HepG2 (cell line): ENCODE measurements at regions not wholly inside any gene's neighbourhood (a gene's known extent, or its start where the extent isn't known, plus 50 kb on each side); places are given as distances from the start of the nearest gene placed in this dataset.

Experiments used
- ATAC-seq: fragments of 200-7000 bp; cut with Tn5 transposase; 3 replicates; pipeline ENCODE4 v1.9.1; 2020; ENCODE audit warnings: mild to moderate bottlenecking, moderate library complexity
- BruUV-seq: library from RNA; stranded (reverse); fragments of 400-500 nt; replicated peaks from 2 replicates; lab custom pipeline; 2021; lab: Mats Ljungman, UMichigan
- CTCF ChIA-PET: fragments of 300-600 bp; formaldehyde crosslinking; extraction: SDS; loops from one replicate; lab custom pipeline; 2021; ENCODE audit warnings: low total read pairs, inconsistent platforms, low intra/inter-chr PET ratio; lab: Yijun Ruan, JAX
- POLR2A ChIA-PET: fragments of 350-600 bp; sonication (Branson Sonifier 250); formaldehyde crosslinking; loops from one replicate; lab custom pipeline; 2020; ENCODE audit warnings: antibody characterized with exemption, inconsistent platforms; lab: Yijun Ruan, JAX
- DNase-seq: peaks from one replicate; pipeline ENCODE4 v3.0.0-alpha.2; 2015; ENCODE audit warnings: low spot score
- FAIRE-seq: peaks from 3 replicates; lab custom pipeline; 2011; peaks lifted over from hg19 to GRCh38; lab: Jason Lieb, UNC
- H2AFZ ChIP-seq: one replicate; pipeline ENCODE4 v1.6.1; 2011; ENCODE audit warnings: low read length, inconsistent platforms
- H3K27ac ChIP-seq: fragments of 300-600 bp; 3 replicates; pipeline ENCODE4 v1.8.0; 2011; ENCODE audit warnings: mixed run types, mild to moderate bottlenecking, mixed read lengths, low read length, inconsistent platforms; ENCODE audit not compliant: insufficient read depth; ENCODE audit errors: extremely low read length
- H3K27me3 ChIP-seq, 2 experiments: fragments of 200-600 bp in 1 of 2; 2 replicates in 1 of 2; 3 replicates in 1 of 2; pipeline versions ENCODE4 v1.6.0 to v1.8.0; 2011; ENCODE audit warnings: low read length in 2 of 2, mild to moderate bottlenecking in 2 of 2, moderate library complexity in 2 of 2, inconsistent platforms in 1 of 2; ENCODE audit not compliant: insufficient read depth in 2 of 2, control insufficient read depth in 1 of 2
- H3K36me3 ChIP-seq, 2 experiments: fragments of 200-600 bp in 1 of 2; replicated peaks in 1 of 2; 2 replicates in 1 of 2; 3 replicates in 1 of 2; pipeline versions ENCODE4 v1.5.1 to v1.8.0; 2011; ENCODE audit warnings: low read length in 2 of 2, inconsistent platforms in 1 of 2; ENCODE audit not compliant: insufficient read depth in 2 of 2, control insufficient read depth in 1 of 2
- H3K4me1 ChIP-seq: 2 replicates; pipeline ENCODE4 v1.5.1; 2012; ENCODE audit warnings: low read length, inconsistent platforms; ENCODE audit not compliant: insufficient read depth
- H3K4me2 ChIP-seq: 2 replicates; pipeline ENCODE4 v1.6.0; 2011; ENCODE audit warnings: low read depth, low read length, inconsistent platforms
- H3K4me3 ChIP-seq, 3 experiments: fragments of 200-600 bp in 1 of 3; sonication (generic), shearing (Covaris generic) in 1 of 3; replicated peaks in 1 of 3; 2 replicates each; pipeline ENCODE4 v1.5.1; 2011 to 2016; ENCODE audit warnings: low read length in 3 of 3, inconsistent platforms in 2 of 3, low read depth in 2 of 3, mild to moderate bottlenecking in 2 of 3, control low read depth in 1 of 3, mixed read lengths in 1 of 3; ENCODE audit not compliant: insufficient read depth in 1 of 3
- H3K79me2 ChIP-seq: one replicate; pipeline ENCODE4 v1.6.1; 2011; ENCODE audit warnings: low read length, inconsistent platforms; ENCODE audit not compliant: insufficient read depth
- H3K9ac ChIP-seq: 2 replicates; pipeline ENCODE4 v1.6.0; 2011; ENCODE audit warnings: mild to moderate bottlenecking, low read depth, low read length, inconsistent platforms; ENCODE audit not compliant: insufficient read depth
- H3K9me3 ChIP-seq: 2 replicates; pipeline ENCODE4 v1.5.1; 2012; ENCODE audit warnings: mild to moderate bottlenecking, low read length
- H4K20me1 ChIP-seq: 2 replicates; pipeline ENCODE4 v1.6.0; 2011; ENCODE audit warnings: inconsistent platforms, mild to moderate bottlenecking, low read length, moderate library complexity; ENCODE audit not compliant: insufficient read depth
- ERF ChIP-seq: IDR thresholded peaks from 2 replicates; pipeline ENCODE4 v1.6.1; 2018; ENCODE audit warnings: missing biosample characterization, missing genetic modification reagents
- ESRRA ChIP-seq: sonication (generic); formaldehyde crosslinking; IDR thresholded peaks from 2 replicates; pipeline ENCODE4 v1.5.1; 2020; ENCODE audit warnings: mild to moderate bottlenecking, low read depth, missing genetic modification reagents
- HOXA5 ChIP-seq: sonication (generic); formaldehyde crosslinking; IDR thresholded peaks from 2 replicates; pipeline ENCODE4 v1.4.0; 2020; ENCODE audit warnings: missing genetic modification reagents
- MIXL1 ChIP-seq: IDR thresholded peaks from 2 replicates; pipeline ENCODE4 v1.6.1; 2016
- NFKB2 ChIP-seq: sonication (generic); formaldehyde crosslinking; IDR thresholded peaks from 2 replicates; pipeline ENCODE4 v1.4.0; 2020; ENCODE audit warnings: missing genetic modification reagents, borderline replicate concordance
- PAXIP1 ChIP-seq: sonication (generic); formaldehyde crosslinking; conservative IDR thresholded peaks from 2 replicates; pipeline ENCODE4 v1.4.0; 2020; ENCODE audit warnings: mild to moderate bottlenecking, missing genetic modification reagents, moderate library complexity
- PRMT3 ChIP-seq: sonication (generic); formaldehyde crosslinking; IDR thresholded peaks from 2 replicates; pipeline ENCODE4 v1.8.1; 2022; ENCODE audit warnings: low read depth, mild to moderate bottlenecking, moderate library complexity, missing genetic modification reagents, borderline replicate concordance
- REXO4 ChIP-seq: sonication (generic); formaldehyde crosslinking; IDR thresholded peaks from 2 replicates; pipeline ENCODE4 v1.8.0; 2022; ENCODE audit warnings: missing genetic modification reagents, mild to moderate bottlenecking, borderline replicate concordance
- TEAD3 ChIP-seq: optimal IDR thresholded peaks from 2 replicates; pipeline ENCODE3; 2016; ENCODE audit warnings: borderline replicate concordance
- ZNF761 ChIP-seq: sonication (generic); formaldehyde crosslinking; conservative IDR thresholded peaks from 2 replicates; pipeline ENCODE4 v1.4.0; 2020; ENCODE audit warnings: mild to moderate bottlenecking, missing genetic modification reagents
- ZSCAN21 ChIP-seq: sonication (generic); formaldehyde crosslinking; IDR thresholded peaks from 2 replicates; pipeline ENCODE4 v1.8.0; 2022; ENCODE audit warnings: mild to moderate bottlenecking, missing genetic modification reagents, moderate library complexity, borderline replicate concordance
- WGBS: methylation state at CpG from one replicate; pipeline ENCODE4 v1.1.6; 2017; ENCODE audit warnings: low lambda C conversion rate; 5-methylcytosine and 5-hydroxymethylcytosine counted together
- in situ Hi-C: cut with HindIII; loops from 2 replicates; pipeline ENCODE4 v1.10.0; 2017; ENCODE audit warnings: low pct_unique_long_range_greater_than_20kb; ENCODE audit not compliant: extremely low pct_ligation_motif_present
- intact Hi-C: fragments of 100-400 bp; cut with micrococcal nuclease; formaldehyde crosslinking; loops from one replicate; pipeline ENCODE4 v1.10.0; 2022; ENCODE audit not compliant: unreplicated experiment

- TF ChIP-seq REXO4 (CRISPR knock-in tag) (no peak), MIXL1 (CRISPR knock-in tag) (no peak), ZSCAN21 (CRISPR knock-in tag) (no peak), HOXA5 (CRISPR knock-in tag) (no peak)
- TF ChIP-seq, all 625 proteins: peak for 0
Observed at GRCh38 chr2:38237311-38237710, 139.8 kb downstream of the ATL2 start (continued).

- WGBS: 57% methylated on average over 9 of the region's 9 CpGs
- no peaks in the 10 kb centered on the region for H3K36me3 ChIP-seq
- no peak overlapping the region for H3K4me3 ChIP-seq
- no peaks in the 10 kb centered on the region for H3K4me1 ChIP-seq
- no peak overlapping the region for H3K9ac ChIP-seq
- ChIA-PET POLR2A (no interaction called here), CTCF (no interaction called here)
- no peak for ATAC-seq
- in situ Hi-C loops (no loop called here), intact Hi-C loops (no loop called here)
- H3K9me3 ChIP-seq: no peaks in the 10 kb centered on the region
- no peak overlapping the region for H3K27ac ChIP-seq
- BruUV-seq: no TSS peak
- no peak overlapping the region for H3K4me2 ChIP-seq
- no peak overlapping the region for H2AFZ ChIP-seq
- no peak for DNase-seq
- no peaks in the 10 kb centered on the region for H3K79me2 ChIP-seq
- H4K20me1 ChIP-seq: no peaks in the 10 kb centered on the region
- TF ChIP-seq PRMT3 (CRISPR knock-in tag) (no peak), ERF (CRISPR knock-in tag) (no peak), ZNF761 (CRISPR knock-in tag) (no peak), TEAD3 (CRISPR knock-in tag) (no peak), ESRRA (CRISPR knock-in tag) (no peak), PAXIP1 (CRISPR knock-in tag) (no peak), NFKB2 (CRISPR knock-in tag) (no peak)
- FAIRE-seq: no peak
- no peaks in the 10 kb centered on the region for H3K27me3 ChIP-seq
Observed at GRCh38 chr2:38233231-38233983, 143.7 kb downstream of the ATL2 start.
